ENCODE measurements at regions not wholly inside any gene's neighbourhood (a gene's known extent, or its start where the extent isn't known, plus 50 kb on each side); places are given as distances from the start of the nearest gene placed in this dataset.

DNA sequence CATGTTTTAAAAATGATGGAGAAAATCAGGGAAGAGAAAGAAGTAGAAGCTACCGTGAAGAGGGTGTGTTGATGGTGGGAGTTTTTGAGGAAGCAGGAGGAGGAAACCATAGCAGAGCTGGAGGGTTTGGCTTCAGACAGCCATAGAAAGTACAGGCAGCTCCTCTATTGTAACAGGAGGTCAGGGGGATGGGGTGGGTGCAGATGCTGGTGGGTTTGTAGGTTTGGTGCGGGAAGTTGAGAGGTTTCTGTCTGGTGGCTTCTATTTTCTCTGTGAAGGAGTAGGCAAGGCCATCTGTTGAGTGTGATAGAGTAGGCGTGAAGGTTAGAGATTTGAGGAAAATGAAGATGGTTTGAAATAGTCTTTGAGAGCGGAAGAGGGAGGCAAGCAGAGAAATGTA lies 97.7 kb upstream of the TBC1D5 start:
- no peak for TF ChIP-seq SMAD3 (CRISPR knock-in tag; IDR thresholded peaks at IDR 0.05; ENCODE audit: borderline replicate concordance)
- no peak for TF ChIP-seq NR3C1 (CRISPR knock-in tag; conservative IDR thresholded peaks at IDR 0.05; ENCODE audit: low read depth)
- TF ChIP-seq, protein P1, sequence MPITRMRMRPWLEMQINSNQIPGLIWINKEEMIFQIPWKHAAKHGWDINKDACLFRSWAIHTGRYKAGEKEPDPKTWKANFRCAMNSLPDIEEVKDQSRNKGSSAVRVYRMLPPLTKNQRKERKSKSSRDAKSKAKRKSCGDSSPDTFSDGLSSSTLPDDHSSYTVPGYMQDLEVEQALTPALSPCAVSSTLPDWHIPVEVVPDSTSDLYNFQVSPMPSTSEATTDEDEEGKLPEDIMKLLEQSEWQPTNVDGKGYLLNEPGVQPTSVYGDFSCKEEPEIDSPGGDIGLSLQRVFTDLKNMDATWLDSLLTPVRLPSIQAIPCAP (CRISPR knock-in tag; IDR thresholded peaks at IDR 0.05), result no peak
- no peak for TF ChIP-seq GABPB1 (CRISPR knock-in tag; IDR thresholded peaks at IDR 0.05)
- TF ChIP-seq, protein P2, sequence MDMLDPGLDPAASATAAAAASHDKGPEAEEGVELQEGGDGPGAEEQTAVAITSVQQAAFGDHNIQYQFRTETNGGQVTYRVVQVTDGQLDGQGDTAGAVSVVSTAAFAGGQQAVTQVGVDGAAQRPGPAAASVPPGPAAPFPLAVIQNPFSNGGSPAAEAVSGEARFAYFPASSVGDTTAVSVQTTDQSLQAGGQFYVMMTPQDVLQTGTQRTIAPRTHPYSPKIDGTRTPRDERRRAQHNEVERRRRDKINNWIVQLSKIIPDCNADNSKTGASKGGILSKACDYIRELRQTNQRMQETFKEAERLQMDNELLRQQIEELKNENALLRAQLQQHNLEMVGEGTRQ (CRISPR knock-in tag; IDR thresholded peaks at IDR 0.05), result no peak
- TF ChIP-seq ZBTB21 (CRISPR knock-in tag; IDR thresholded peaks at IDR 0.05; ENCODE audit: borderline replicate concordance), result no peak
- TF ChIP-seq, protein P3, sequence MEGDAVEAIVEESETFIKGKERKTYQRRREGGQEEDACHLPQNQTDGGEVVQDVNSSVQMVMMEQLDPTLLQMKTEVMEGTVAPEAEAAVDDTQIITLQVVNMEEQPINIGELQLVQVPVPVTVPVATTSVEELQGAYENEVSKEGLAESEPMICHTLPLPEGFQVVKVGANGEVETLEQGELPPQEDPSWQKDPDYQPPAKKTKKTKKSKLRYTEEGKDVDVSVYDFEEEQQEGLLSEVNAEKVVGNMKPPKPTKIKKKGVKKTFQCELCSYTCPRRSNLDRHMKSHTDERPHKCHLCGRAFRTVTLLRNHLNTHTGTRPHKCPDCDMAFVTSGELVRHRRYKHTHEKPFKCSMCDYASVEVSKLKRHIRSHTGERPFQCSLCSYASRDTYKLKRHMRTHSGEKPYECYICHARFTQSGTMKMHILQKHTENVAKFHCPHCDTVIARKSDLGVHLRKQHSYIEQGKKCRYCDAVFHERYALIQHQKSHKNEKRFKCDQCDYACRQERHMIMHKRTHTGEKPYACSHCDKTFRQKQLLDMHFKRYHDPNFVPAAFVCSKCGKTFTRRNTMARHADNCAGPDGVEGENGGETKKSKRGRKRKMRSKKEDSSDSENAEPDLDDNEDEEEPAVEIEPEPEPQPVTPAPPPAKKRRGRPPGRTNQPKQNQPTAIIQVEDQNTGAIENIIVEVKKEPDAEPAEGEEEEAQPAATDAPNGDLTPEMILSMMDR (IDR thresholded peaks at IDR 0.05), result no peak
- no peak for TF ChIP-seq ETV6 (CRISPR knock-in tag; IDR thresholded peaks at IDR 0.05)
- no peak for TF ChIP-seq ZNF121 (CRISPR knock-in tag; IDR thresholded peaks at IDR 0.05)
- no peak for TF ChIP-seq CBFB (CRISPR knock-in tag; IDR thresholded peaks at IDR 0.05; ENCODE audit: low read depth)
- TF ChIP-seq, protein P4, sequence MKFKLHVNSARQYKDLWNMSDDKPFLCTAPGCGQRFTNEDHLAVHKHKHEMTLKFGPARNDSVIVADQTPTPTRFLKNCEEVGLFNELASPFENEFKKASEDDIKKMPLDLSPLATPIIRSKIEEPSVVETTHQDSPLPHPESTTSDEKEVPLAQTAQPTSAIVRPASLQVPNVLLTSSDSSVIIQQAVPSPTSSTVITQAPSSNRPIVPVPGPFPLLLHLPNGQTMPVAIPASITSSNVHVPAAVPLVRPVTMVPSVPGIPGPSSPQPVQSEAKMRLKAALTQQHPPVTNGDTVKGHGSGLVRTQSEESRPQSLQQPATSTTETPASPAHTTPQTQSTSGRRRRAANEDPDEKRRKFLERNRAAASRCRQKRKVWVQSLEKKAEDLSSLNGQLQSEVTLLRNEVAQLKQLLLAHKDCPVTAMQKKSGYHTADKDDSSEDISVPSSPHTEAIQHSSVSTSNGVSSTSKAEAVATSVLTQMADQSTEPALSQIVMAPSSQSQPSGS (CRISPR knock-in tag; IDR thresholded peaks at IDR 0.05; ENCODE audit: borderline replicate concordance, low read depth), result no peak

All from WTC11 (cell line).